Fibroblast of lung (primary cell): ENCODE measurements at regions not wholly inside any gene's neighbourhood (a gene's known extent, or its start where the extent isn't known, plus 50 kb on each side); places are given as distances from the start of the nearest gene placed in this dataset.
"Not testable (repeated sequence)": the region's sequence is repeated elsewhere in the genome, so short reads cannot be mapped to it uniquely, and the experiment has no call there.

ENCODE experiments used
- DNase-seq, 2 donors: peaks; one replicate each; pipeline versions ENCODE4 v3.0.0 to v3.0.0-alpha.2; 2010; ENCODE audit warnings: low read depth in 2 of 2
- H2AFZ ChIP-seq: 2 replicates; pipeline ENCODE4 v1.5.1; 2012; ENCODE audit warnings: low read length, control low read depth, inconsistent platforms
- H3K27ac ChIP-seq: 2 replicates; pipeline ENCODE4 v1.5.1; 2011; ENCODE audit warnings: low read length, control low read depth; ENCODE audit not compliant: insufficient read depth
- H3K27me3 ChIP-seq: 2 replicates; pipeline ENCODE4 v1.5.1; 2011; ENCODE audit warnings: mild to moderate bottlenecking, low read length; ENCODE audit not compliant: control insufficient read depth, insufficient read depth
- H3K36me3 ChIP-seq: 2 replicates; pipeline ENCODE4 v1.5.1; 2011; ENCODE audit warnings: low read length; ENCODE audit not compliant: control insufficient read depth, insufficient read depth
- H3K4me1 ChIP-seq: 2 replicates; pipeline ENCODE4 v1.5.1; 2011; ENCODE audit warnings: low read length; ENCODE audit not compliant: control insufficient read depth, insufficient read depth; ENCODE audit errors: extremely low read depth
- H3K4me2 ChIP-seq: 2 replicates; pipeline ENCODE4 v1.5.1; 2011; ENCODE audit warnings: low read length, control low read depth; ENCODE audit not compliant: insufficient read depth; ENCODE audit errors: extremely low read depth
- H3K4me3 ChIP-seq, 4 experiments: fragments of 200-600 bp in 1 of 4; sonication (generic) in 1 of 4; replicated peaks in 1 of 4; 2 replicates each; pipeline ENCODE4 v1.5.1; 2011 to 2016; ENCODE audit warnings: low read length in 4 of 4, low read depth in 3 of 4, mild to moderate bottlenecking in 3 of 4, control low read depth in 2 of 4, inconsistent platforms in 1 of 4, mixed read lengths in 1 of 4; ENCODE audit not compliant: insufficient read depth in 1 of 4; ENCODE audit errors: control extremely low read depth in 1 of 4
- H3K79me2 ChIP-seq: 2 replicates; pipeline ENCODE4 v1.5.1; 2012; ENCODE audit warnings: mild to moderate bottlenecking, low read length, inconsistent platforms; ENCODE audit not compliant: control insufficient read depth, insufficient read depth
- H3K9ac ChIP-seq: 2 replicates; pipeline ENCODE4 v1.5.1; 2011; ENCODE audit warnings: mild to moderate bottlenecking, low read length, control low read depth; ENCODE audit not compliant: insufficient read depth
- H3K9me3 ChIP-seq: 2 replicates; pipeline ENCODE4 v1.5.1; 2012; ENCODE audit warnings: low read depth, low read length; ENCODE audit not compliant: control insufficient read depth, insufficient read depth
- H4K20me1 ChIP-seq: 2 replicates; pipeline ENCODE4 v1.5.1; 2011; ENCODE audit warnings: low read length; ENCODE audit not compliant: control insufficient read depth, insufficient read depth; ENCODE audit errors: extremely low read depth

GRCh38 chr9:64461885-64462284, 823.1 kb downstream of the FOXD4L5 start:
- not testable (repeated sequence) for DNase-seq, H3K4me1 ChIP-seq, H3K27me3 ChIP-seq, H3K36me3 ChIP-seq, H3K9me3 ChIP-seq, H3K4me3 ChIP-seq, H2AFZ ChIP-seq, H3K27ac ChIP-seq, H3K9ac ChIP-seq, H3K79me2 ChIP-seq, H3K4me2 ChIP-seq, H4K20me1 ChIP-seq

GRCh38 chr9:64458642-64459041, 826.4 kb downstream of the FOXD4L5 start:
- H3K79me2 ChIP-seq, DNase-seq, H3K27ac ChIP-seq, H3K4me3 ChIP-seq, H4K20me1 ChIP-seq, H3K9ac ChIP-seq, H3K9me3 ChIP-seq, H3K27me3 ChIP-seq, H2AFZ ChIP-seq, H3K4me2 ChIP-seq, H3K4me1 ChIP-seq, H3K36me3 ChIP-seq: not testable (repeated sequence)

- H3K27ac ChIP-seq, H4K20me1 ChIP-seq, H3K9ac ChIP-seq, H3K9me3 ChIP-seq, H3K4me1 ChIP-seq, H3K27me3 ChIP-seq, H2AFZ ChIP-seq, H3K79me2 ChIP-seq, DNase-seq, H3K4me3 ChIP-seq, H3K4me2 ChIP-seq, H3K36me3 ChIP-seq: not testable (repeated sequence)
These were observed 829.8 kb downstream of the FOXD4L5 start for GRCh38 chr9:64455107-64455648.

GRCh38 chr9:64452134-64452533, 832.9 kb downstream of the FOXD4L5 start:
- not testable (repeated sequence) for H3K36me3 ChIP-seq, H2AFZ ChIP-seq, H3K9me3 ChIP-seq, H3K4me3 ChIP-seq, H3K27me3 ChIP-seq, H3K79me2 ChIP-seq, H3K4me2 ChIP-seq, H4K20me1 ChIP-seq, H3K4me1 ChIP-seq, H3K27ac ChIP-seq, H3K9ac ChIP-seq
- peak in 1 of 2 donors; percentile 9 for DNase-seq

- H3K4me1 ChIP-seq, H3K9me3 ChIP-seq, DNase-seq, H3K27me3 ChIP-seq, H3K27ac ChIP-seq, H3K79me2 ChIP-seq, H3K4me3 ChIP-seq, H3K36me3 ChIP-seq, H2AFZ ChIP-seq, H3K9ac ChIP-seq, H4K20me1 ChIP-seq, H3K4me2 ChIP-seq: not testable (repeated sequence)
These were observed 834.4 kb downstream of the FOXD4L5 start for GRCh38 chr9:64450654-64451053.

- H3K9me3 ChIP-seq, H3K9ac ChIP-seq, H3K4me1 ChIP-seq, H3K36me3 ChIP-seq, H3K79me2 ChIP-seq, H2AFZ ChIP-seq, H3K27me3 ChIP-seq, H3K4me2 ChIP-seq, H3K4me3 ChIP-seq, H4K20me1 ChIP-seq, DNase-seq, H3K27ac ChIP-seq: not testable (repeated sequence)
These were observed 836.0 kb downstream of the FOXD4L5 start for GRCh38 chr9:64449025-64449424.

GRCh38 chr9:64444909-64445525, 840.0 kb downstream of the FOXD4L5 start:
- H4K20me1 ChIP-seq, H3K4me2 ChIP-seq, H3K4me1 ChIP-seq, DNase-seq, H3K4me3 ChIP-seq, H3K27me3 ChIP-seq, H3K9me3 ChIP-seq, H3K9ac ChIP-seq, H2AFZ ChIP-seq, H3K79me2 ChIP-seq, H3K36me3 ChIP-seq, H3K27ac ChIP-seq: not testable (repeated sequence)
